ENCODE measurements at regions not wholly inside any gene's neighbourhood (a gene's known extent, or its start where the extent isn't known, plus 50 kb on each side); places are given as distances from the start of the nearest gene placed in this dataset.

GRCh38 chr5:72588640-72589039 is 81.4 kb upstream of the ZNF366 start:
- TF ChIP-seq CTCF (conservative IDR thresholded peaks at IDR 0.05) (no peak), ZFX (IDR thresholded peaks at IDR 0.05) (no peak)

Measured in C4-2B (cell line).